IMR-90 (cell line): ENCODE measurements at regions not wholly inside any gene's neighbourhood (a gene's known extent, or its start where the extent isn't known, plus 50 kb on each side); places are given as distances from the start of the nearest gene placed in this dataset.

ENCODE experiments used
- ATAC-seq: fragments of 200-7000 bp; cut with Tn5 transposase; 2 replicates; pipeline ENCODE4 v1.9.1; 2020; ENCODE audit warnings: low read depth, mild to moderate bottlenecking, moderate library complexity
- BruUV-seq: library from RNA; stranded (reverse); fragments of 400-500 nt; replicated peaks from 2 replicates; lab custom pipeline; 2021; lab: Mats Ljungman, UMichigan
- CTCF ChIA-PET: fragments of 300-600 bp; formaldehyde crosslinking; extraction: SDS; loops from one replicate; lab custom pipeline; 2021; ENCODE audit warnings: antibody characterized with exemption; lab: Yijun Ruan, JAX
- POLR2A ChIA-PET: fragments of 300-600 bp; sonication (Branson Sonifier 250); formaldehyde crosslinking; loops from one replicate; lab custom pipeline; 2022; ENCODE audit warnings: antibody characterized with exemption; ENCODE audit not compliant: unreplicated experiment; lab: Charles Lee
- DNase-seq: peaks from one replicate; pipeline ENCODE4 v3.0.0; 2013
- H2AFZ ChIP-seq: replicated peaks from 2 replicates; pipeline ENCODE3; 2013; ENCODE audit warnings: low read length, mild to moderate bottlenecking; ENCODE audit not compliant: poor library complexity
- H2AK5ac ChIP-seq: 2 replicates; pipeline ENCODE4 v1.6.1; 2013; ENCODE audit warnings: low read depth, low read length, inconsistent platforms
- H2AK9ac ChIP-seq: replicated peaks from 2 replicates; pipeline ENCODE3; 2013; ENCODE audit warnings: mild to moderate bottlenecking, low read depth, low read length, moderate library complexity; ENCODE audit not compliant: poor library complexity
- H2BK120ac ChIP-seq: 2 replicates; pipeline ENCODE4 v1.6.1; 2013; ENCODE audit warnings: low read depth, low read length, inconsistent platforms
- H2BK15ac ChIP-seq: 3 replicates; pipeline ENCODE4 v1.6.1; 2013; ENCODE audit warnings: low read depth, low read length, inconsistent platforms
- H2BK20ac ChIP-seq: 2 replicates; pipeline ENCODE4 v1.6.1; 2013; ENCODE audit warnings: low read depth, mild to moderate bottlenecking, inconsistent platforms, low read length, moderate library complexity
- H2BK5ac ChIP-seq: 2 replicates; pipeline ENCODE4 v1.6.1; 2013; ENCODE audit warnings: mild to moderate bottlenecking, low read depth, low read length, inconsistent platforms; ENCODE audit not compliant: poor library complexity, severe bottlenecking
- H3K14ac ChIP-seq: replicated peaks from 2 replicates; pipeline ENCODE4 v1.6.1; 2013; ENCODE audit warnings: low read depth, low read length, inconsistent platforms
- H3K18ac ChIP-seq: 2 replicates; pipeline ENCODE4 v1.6.1; 2013; ENCODE audit warnings: low read depth, low read length, control low read depth
- H3K23ac ChIP-seq: 2 replicates; pipeline ENCODE4 v1.6.1; 2013; ENCODE audit warnings: low read depth, low read length, inconsistent platforms
- H3K27ac ChIP-seq: 2 replicates; pipeline ENCODE4 v1.5.1; 2013; ENCODE audit warnings: mild to moderate bottlenecking, control low read depth, low read length; ENCODE audit not compliant: insufficient read depth
- H3K27me3 ChIP-seq: 2 replicates; pipeline ENCODE4 v1.6.1; 2013; ENCODE audit warnings: low read length; ENCODE audit not compliant: control insufficient read depth, insufficient read depth
- H3K36me3 ChIP-seq: 2 replicates; pipeline ENCODE4 v1.6.1; 2013; ENCODE audit warnings: low read length, mixed read lengths; ENCODE audit not compliant: control insufficient read depth, insufficient read depth
- H3K4ac ChIP-seq: 2 replicates; pipeline ENCODE4 v1.6.1; 2013; ENCODE audit warnings: low read depth, low read length, inconsistent platforms
- H3K4me1 ChIP-seq: 2 replicates; pipeline ENCODE4 v1.6.1; 2013; ENCODE audit warnings: low read length, mixed read lengths; ENCODE audit not compliant: control insufficient read depth, insufficient read depth
- H3K4me2 ChIP-seq: 2 replicates; pipeline ENCODE4 v1.6.1; 2013; ENCODE audit warnings: low read depth, mild to moderate bottlenecking, control low read depth, low read length, moderate library complexity
- H3K4me3 ChIP-seq: 2 replicates; pipeline ENCODE4 v1.5.1; 2013; ENCODE audit warnings: low read depth, mild to moderate bottlenecking, control low read depth, low read length, moderate library complexity; ENCODE audit not compliant: insufficient read depth
- H3K56ac ChIP-seq: 2 replicates; pipeline ENCODE4 v1.6.1; 2013; ENCODE audit warnings: low read length, inconsistent platforms; ENCODE audit not compliant: insufficient read depth; ENCODE audit errors: extremely low read depth
- H3K79me1 ChIP-seq, 2 experiments: 2 replicates each; pipeline ENCODE4 v1.6.1; 2013; ENCODE audit warnings: low read length in 2 of 2, inconsistent platforms in 1 of 2, low read depth in 1 of 2
- H3K9ac ChIP-seq: 2 replicates; pipeline ENCODE4 v1.6.1; 2013; ENCODE audit warnings: low read depth, low read length, control low read depth
- H3K9me1 ChIP-seq: 2 replicates; pipeline ENCODE4 v1.6.1; 2013; ENCODE audit warnings: low read length, inconsistent platforms; ENCODE audit not compliant: insufficient read depth
- H3K9me3 ChIP-seq: 2 replicates; pipeline ENCODE4 v1.6.1; 2013; ENCODE audit warnings: low read length; ENCODE audit not compliant: control insufficient read depth, insufficient read depth
- H4K20me1 ChIP-seq: 2 replicates; pipeline ENCODE4 v1.6.1; 2013; ENCODE audit warnings: low read length, inconsistent platforms; ENCODE audit not compliant: insufficient read depth
- H4K5ac ChIP-seq: 2 replicates; pipeline ENCODE4 v1.6.1; 2013; ENCODE audit warnings: mild to moderate bottlenecking, low read depth, low read length, control low read depth
- H4K8ac ChIP-seq, 2 experiments: 2 replicates each; pipeline ENCODE4 v1.6.1; 2013; ENCODE audit warnings: low read depth in 2 of 2, low read length in 2 of 2, control low read depth in 1 of 2, inconsistent platforms in 1 of 2
- H4K91ac ChIP-seq: 2 replicates; pipeline ENCODE4 v1.6.1; 2013; ENCODE audit warnings: low read depth, low read length, inconsistent platforms; ENCODE audit not compliant: insufficient read depth
- BHLHE40 ChIP-seq: fragments of 150-350 bp; IDR thresholded peaks from 2 replicates; pipeline ENCODE4 v1.6.1; 2016; ENCODE audit warnings: mild to moderate bottlenecking, low read depth, low read length
- CEBPB ChIP-seq: IDR thresholded peaks from 2 replicates; pipeline ENCODE4 v1.6.1; 2012; ENCODE audit warnings: low read depth, low read length, improper control_type of control experiment
- CHD1 ChIP-seq: IDR thresholded peaks from 2 replicates; pipeline ENCODE4 v1.6.1; 2012; ENCODE audit warnings: low read depth, low read length, improper control_type of control experiment
- CTCF ChIP-seq: conservative IDR thresholded peaks from 2 replicates; pipeline ENCODE4 v1.5.1; 2012; ENCODE audit warnings: mild to moderate bottlenecking, low read depth, low read length, improper control_type of control experiment
- ELK1 ChIP-seq: fragments of 150-350 bp; IDR thresholded peaks from 2 replicates; pipeline ENCODE4 v1.6.1; 2016; ENCODE audit warnings: low read depth, mild to moderate bottlenecking, low read length, moderate library complexity, borderline replicate concordance
- FOS ChIP-seq: fragments of 150-350 bp; IDR thresholded peaks from 2 replicates; pipeline ENCODE4 v1.6.1; 2016; ENCODE audit warnings: low read depth, low read length
- MAFK ChIP-seq: IDR thresholded peaks from 2 replicates; pipeline ENCODE4 v1.6.1; 2012; ENCODE audit warnings: low read depth, low read length, improper control_type of control experiment
- MAZ ChIP-seq: IDR thresholded peaks from 2 replicates; pipeline ENCODE4 v1.6.1; 2012; ENCODE audit warnings: low read depth, mild to moderate bottlenecking, low read length, improper control_type of control experiment, moderate library complexity, borderline replicate concordance
- MXI1 ChIP-seq: IDR thresholded peaks from 2 replicates; pipeline ENCODE4 v1.6.1; 2012; ENCODE audit warnings: low read depth, mild to moderate bottlenecking, low read length, moderate library complexity, borderline replicate concordance
- NFE2L2 ChIP-seq: fragments of 150-350 bp; IDR thresholded peaks from 2 replicates; pipeline ENCODE4 v1.6.1; 2016; ENCODE audit warnings: low read depth, mild to moderate bottlenecking, low read length
- POLR2A ChIP-seq: IDR thresholded peaks from 2 replicates; pipeline ENCODE4 v1.6.1; 2012; ENCODE audit warnings: mild to moderate bottlenecking, low read depth, low read length
- RAD21 ChIP-seq: IDR thresholded peaks from 2 replicates; pipeline ENCODE4 v1.6.1; 2012; ENCODE audit warnings: low read length, improper control_type of control experiment
- RCOR1 ChIP-seq: IDR thresholded peaks from 2 replicates; pipeline ENCODE4 v1.6.1; 2012; ENCODE audit warnings: mild to moderate bottlenecking, low read length, improper control_type of control experiment; ENCODE audit not compliant: insufficient replicate concordance
- RFX5 ChIP-seq: IDR thresholded peaks from 2 replicates; pipeline ENCODE4 v1.8.0; 2012; ENCODE audit warnings: low read depth, mild to moderate bottlenecking, low read length, moderate library complexity
- SMC3 ChIP-seq: fragments of 150-350 bp; IDR thresholded peaks from 2 replicates; pipeline ENCODE4 v1.6.1; 2016; ENCODE audit warnings: low read depth, mild to moderate bottlenecking, antibody characterized with exemption, low read length, moderate library complexity
- USF2 ChIP-seq: fragments of 150-350 bp; IDR thresholded peaks from 2 replicates; pipeline ENCODE4 v1.6.1; 2017; ENCODE audit warnings: mild to moderate bottlenecking, antibody characterized with exemption, low read length, low read depth
- WGBS, 2 experiments: methylation state at CpG; one replicate each; pipeline versions ENCODE4 v1.1.5 to v1.1.7; 2013; ENCODE audit warnings: missing lambda C conversion rate in 2 of 2; ENCODE audit not compliant: insufficient read length in 1 of 2; ENCODE audit errors: extremely low coverage in 2 of 2; 5-methylcytosine and 5-hydroxymethylcytosine counted together
- dilution Hi-C: fragments of 300-500 bp; cut with HindIII; formaldehyde crosslinking; loops from one replicate; pipeline ENCODE4 v1.14.3; 2018; ENCODE audit warnings: low sequenced_read_pairs; ENCODE audit not compliant: unreplicated experiment
- in situ Hi-C: fragments of 300-500 bp; cut with MboI; formaldehyde crosslinking; loops from 3 replicates; pipeline ENCODE4 v1.14.3; 2019; ENCODE audit warnings: low sequenced_read_pairs, inconsistent platforms, mixed read lengths
- intact Hi-C: fragments of 100-400 bp; cut with micrococcal nuclease; formaldehyde crosslinking; loops from 2 replicates; pipeline ENCODE4 v1.10.0; 2022

GRCh38 chr12:113725557-113725876, 240.6 kb downstream of the RBM19 start:
- no peak overlapping the region for H2BK15ac ChIP-seq
- no peak overlapping the region for H2BK20ac ChIP-seq
- H4K20me1 ChIP-seq: no peaks in the 10 kb centered on the region
- WGBS, 2 experiments: 94% methylated on average over 2 of the region's 2 CpGs; no CpG with 5 or more reads in 1 of the 2 experiments
- no peak overlapping the region for H4K5ac ChIP-seq
- no peak overlapping the region for H2BK120ac ChIP-seq
- ATAC-seq: no peak
- no peak overlapping the region for H3K4me2 ChIP-seq
- no peak for TF ChIP-seq BHLHE40
- no peak for TF ChIP-seq NFE2L2
- TF ChIP-seq FOS: no peak
- TF ChIP-seq RAD21: no peak
- TF ChIP-seq POLR2A: no peak
- no peak for TF ChIP-seq RFX5
- TF ChIP-seq RCOR1: no peak
- no peak for TF ChIP-seq ELK1
- TF ChIP-seq MAZ: no peak
- no peak for TF ChIP-seq MAFK
- no peak for TF ChIP-seq CTCF
- TF ChIP-seq CHD1: no peak
- no peak for TF ChIP-seq MXI1
- no peak for TF ChIP-seq SMC3
- no peak for TF ChIP-seq CEBPB
- no peak for TF ChIP-seq USF2
- no TSS peak for BruUV-seq
- ChIA-PET CTCF (no interaction called here), POLR2A (no interaction called here)
- no peak overlapping the region for H3K23ac ChIP-seq
- in situ Hi-C loops (no loop called here), dilution Hi-C loops (no loop called here), intact Hi-C loops (no loop called here)
- no peak overlapping the region for H3K27ac ChIP-seq
- H3K36me3 ChIP-seq: no peaks in the 10 kb centered on the region
- H3K79me1 ChIP-seq: no peaks in the 10 kb centered on the region
- H2BK5ac ChIP-seq: no peak overlapping the region
- H2AK5ac ChIP-seq: no peak overlapping the region
- no peak overlapping the region for H3K4ac ChIP-seq
- H4K8ac ChIP-seq: no peak overlapping the region
- H2AK9ac ChIP-seq: no peak overlapping the region
- H3K27me3 ChIP-seq: no peaks in the 10 kb centered on the region; the same call in 1 of the 2 replicates
- H3K4me3 ChIP-seq: no peak overlapping the region
- no peak overlapping the region for H3K56ac ChIP-seq
- H3K4me1 ChIP-seq: peaks cover 3% of the 10 kb centered on the region; the same call in 1 of the 2 replicates
- H3K18ac ChIP-seq: no peak overlapping the region
- DNase-seq: no peak
- peaks cover 3% of the 10 kb centered on the region; the same call in 1 of the 2 replicates for H3K9me3 ChIP-seq
- no peaks in the 10 kb centered on the region; the same call in 1 of the 2 replicates for H3K9me1 ChIP-seq
- no peak overlapping the region; the same call in 1 of the 2 replicates for H4K91ac ChIP-seq
- H3K9ac ChIP-seq: no peak overlapping the region
- no peak overlapping the region for H2AFZ ChIP-seq
- H3K14ac ChIP-seq: no peak overlapping the region
